Upper lobe of left lung (tissue), 6 donors: ENCODE measurements at regions not wholly inside any gene's neighbourhood (a gene's known extent, or its start where the extent isn't known, plus 50 kb on each side); places are given as distances from the start of the nearest gene placed in this dataset.

Experiments
- ATAC-seq, 2 donors: fragments of 200-7000 bp; cut with Tn5 transposase; one replicate each; pipeline ENCODE4 v1.9.1; 2022; ENCODE audit warnings: mild to moderate bottlenecking in 2 of 2, moderate library complexity in 2 of 2; ENCODE audit not compliant: low FRiP score in 2 of 2
- DNase-seq, 2 donors: peaks; one replicate each; pipeline ENCODE4 v3.0.0-alpha.2; 2019 to 2020
- H3K27ac ChIP-seq, 4 donors: fragments of 200-600 bp; sonication (generic); one replicate each; pipeline ENCODE4 v1.5.1; 2016 to 2019
- H3K27me3 ChIP-seq, 4 donors: fragments of 200-600 bp; sonication (generic); one replicate each; pipeline ENCODE4 v1.5.1; 2017 to 2019
- H3K36me3 ChIP-seq, 4 donors: fragments of 200-600 bp; sonication (generic); one replicate each; pipeline ENCODE4 v1.5.1; 2016 to 2019
- H3K4me1 ChIP-seq, 4 donors: fragments of 200-600 bp; sonication (generic); one replicate each; pipeline ENCODE4 v1.5.1; 2018 to 2019
- H3K4me3 ChIP-seq, 4 donors: fragments of 200-600 bp; sonication (generic); one replicate each; pipeline ENCODE4 v1.5.1; 2017 to 2019; ENCODE audit warnings: mild to moderate bottlenecking in 2 of 4, moderate library complexity in 1 of 4
- H3K9me3 ChIP-seq, 4 donors: fragments of 200-600 bp; sonication (generic); one replicate each; pipeline ENCODE4 v1.5.1; 2018 to 2019
- EP300 ChIP-seq, 4 donors: sonication (generic); formaldehyde crosslinking; IDR thresholded peaks; one replicate each; pipeline ENCODE4 v1.5.1; 2017; ENCODE audit warnings: antibody characterized with exemption in 4 of 4, control low read depth in 2 of 4
- POLR2A ChIP-seq, 4 donors: fragments of 450-650 bp; IDR thresholded peaks; one replicate each; pipeline ENCODE4 v1.5.1; 2016 to 2017; ENCODE audit warnings: antibody characterized with exemption in 4 of 4, mild to moderate bottlenecking in 2 of 4
- POLR2AphosphoS5 ChIP-seq, 2 donors: sonication (generic); formaldehyde crosslinking; IDR thresholded peaks; one replicate each; pipeline ENCODE4 v1.5.1; 2017; ENCODE audit warnings: antibody characterized with exemption in 2 of 2
- WGBS, 2 donors: methylation state at CpG; one replicate each; pipeline ENCODE4 v1.1.5; 2017 to 2018; 5-methylcytosine and 5-hydroxymethylcytosine counted together
- TF ChIP-seq, protein P1 (sequence below), 6 experiments: fragments of 450-650 bp in 4 of 6; fragments of 200-600 bp in 2 of 6; sonication (generic) in 2 of 6; IDR thresholded peaks; one replicate each; pipeline ENCODE4 v1.5.1; 2016 to 2019; ENCODE audit warnings: antibody characterized with exemption in 6 of 6
- donor health status: DM: no; HTN: no; CAD: no; lungs with moderate emphysema.
- donor health status: DM: no; HTN: yes; CAD: no; lungs with severe emphysema.

DNA sequence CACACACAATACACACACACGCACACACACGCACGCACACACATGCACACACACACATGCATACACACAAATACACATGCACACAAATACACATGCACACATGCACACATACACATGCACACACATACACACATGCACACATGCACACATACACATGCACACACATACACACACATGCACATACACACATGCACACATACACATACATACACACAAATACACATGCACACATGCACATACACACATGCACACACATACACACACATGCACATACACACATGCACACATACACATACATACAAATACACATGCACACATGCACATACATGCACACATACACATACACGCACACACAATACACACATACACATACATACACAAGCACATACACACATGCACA lies 175.4 kb upstream of the RREB1 start:
- Histone ChIP-seq H3K27ac (no peak overlapping the region), H3K4me1 (peaks cover 6 to 25% (median 14%) of the 10 kb centered on the region in 4 donors), H3K36me3 (no peaks in the 10 kb centered on the region), H3K9me3 (no peaks in the 10 kb centered on the region), H3K27me3 (no peaks in the 10 kb centered on the region), H3K4me3 (no peak overlapping the region)
- 22 to 72% methylated on average over 3 to 4 of the region's 4 CpGs for WGBS, 2 donors
- no peak for DNase-seq
- TF ChIP-seq, protein P1, sequence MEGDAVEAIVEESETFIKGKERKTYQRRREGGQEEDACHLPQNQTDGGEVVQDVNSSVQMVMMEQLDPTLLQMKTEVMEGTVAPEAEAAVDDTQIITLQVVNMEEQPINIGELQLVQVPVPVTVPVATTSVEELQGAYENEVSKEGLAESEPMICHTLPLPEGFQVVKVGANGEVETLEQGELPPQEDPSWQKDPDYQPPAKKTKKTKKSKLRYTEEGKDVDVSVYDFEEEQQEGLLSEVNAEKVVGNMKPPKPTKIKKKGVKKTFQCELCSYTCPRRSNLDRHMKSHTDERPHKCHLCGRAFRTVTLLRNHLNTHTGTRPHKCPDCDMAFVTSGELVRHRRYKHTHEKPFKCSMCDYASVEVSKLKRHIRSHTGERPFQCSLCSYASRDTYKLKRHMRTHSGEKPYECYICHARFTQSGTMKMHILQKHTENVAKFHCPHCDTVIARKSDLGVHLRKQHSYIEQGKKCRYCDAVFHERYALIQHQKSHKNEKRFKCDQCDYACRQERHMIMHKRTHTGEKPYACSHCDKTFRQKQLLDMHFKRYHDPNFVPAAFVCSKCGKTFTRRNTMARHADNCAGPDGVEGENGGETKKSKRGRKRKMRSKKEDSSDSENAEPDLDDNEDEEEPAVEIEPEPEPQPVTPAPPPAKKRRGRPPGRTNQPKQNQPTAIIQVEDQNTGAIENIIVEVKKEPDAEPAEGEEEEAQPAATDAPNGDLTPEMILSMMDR (IDR thresholded peaks at IDR 0.05), result no peak
- TF ChIP-seq EP300 (IDR thresholded peaks at IDR 0.05) (no peak), POLR2A (IDR thresholded peaks at IDR 0.05) (no peak), POLR2AphosphoS5 (IDR thresholded peaks at IDR 0.05) (no peak)
- no peak for ATAC-seq

DNA sequence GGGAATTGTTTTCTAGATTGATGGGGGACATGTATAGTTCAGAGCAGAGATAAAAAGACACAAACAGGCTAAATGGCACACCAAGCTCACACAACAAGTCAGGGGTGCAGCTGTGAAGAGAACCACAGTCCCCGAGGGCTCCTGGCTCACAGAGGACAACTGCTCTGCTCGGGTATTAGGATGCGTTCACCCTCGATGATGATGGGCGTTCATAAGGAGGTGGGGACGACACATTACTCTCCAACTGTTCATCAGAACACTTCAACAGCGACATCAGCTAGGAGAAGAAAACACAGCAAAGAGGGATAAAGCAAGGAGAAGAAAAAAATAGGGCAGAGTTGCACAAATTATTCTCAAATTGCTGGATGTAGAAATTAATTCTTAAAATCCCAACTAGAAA lies 174.8 kb upstream of the RREB1 start:
- H3K36me3 ChIP-seq, result no peaks in the 10 kb centered on the region
- no peaks in the 10 kb centered on the region for H3K9me3 ChIP-seq
- 54 to 93% methylated on average over 7 of the region's 7 CpGs for WGBS, 2 donors
- no peak overlapping the region for H3K4me3 ChIP-seq
- TF ChIP-seq EP300 (IDR thresholded peaks at IDR 0.05), result no peak
- no peak for TF ChIP-seq POLR2A (IDR thresholded peaks at IDR 0.05)
- TF ChIP-seq, protein P1 (IDR thresholded peaks at IDR 0.05), result no peak
- TF ChIP-seq POLR2AphosphoS5 (IDR thresholded peaks at IDR 0.05), result no peak
- H3K27ac ChIP-seq, result no peak overlapping the region
- DNase-seq (no peak), ATAC-seq (no peak)
- no peaks in the 10 kb centered on the region for H3K27me3 ChIP-seq
- H3K4me1 ChIP-seq, result peaks cover 0 to 19% (median 10%) of the 10 kb centered on the region in 4 donors

DNA sequence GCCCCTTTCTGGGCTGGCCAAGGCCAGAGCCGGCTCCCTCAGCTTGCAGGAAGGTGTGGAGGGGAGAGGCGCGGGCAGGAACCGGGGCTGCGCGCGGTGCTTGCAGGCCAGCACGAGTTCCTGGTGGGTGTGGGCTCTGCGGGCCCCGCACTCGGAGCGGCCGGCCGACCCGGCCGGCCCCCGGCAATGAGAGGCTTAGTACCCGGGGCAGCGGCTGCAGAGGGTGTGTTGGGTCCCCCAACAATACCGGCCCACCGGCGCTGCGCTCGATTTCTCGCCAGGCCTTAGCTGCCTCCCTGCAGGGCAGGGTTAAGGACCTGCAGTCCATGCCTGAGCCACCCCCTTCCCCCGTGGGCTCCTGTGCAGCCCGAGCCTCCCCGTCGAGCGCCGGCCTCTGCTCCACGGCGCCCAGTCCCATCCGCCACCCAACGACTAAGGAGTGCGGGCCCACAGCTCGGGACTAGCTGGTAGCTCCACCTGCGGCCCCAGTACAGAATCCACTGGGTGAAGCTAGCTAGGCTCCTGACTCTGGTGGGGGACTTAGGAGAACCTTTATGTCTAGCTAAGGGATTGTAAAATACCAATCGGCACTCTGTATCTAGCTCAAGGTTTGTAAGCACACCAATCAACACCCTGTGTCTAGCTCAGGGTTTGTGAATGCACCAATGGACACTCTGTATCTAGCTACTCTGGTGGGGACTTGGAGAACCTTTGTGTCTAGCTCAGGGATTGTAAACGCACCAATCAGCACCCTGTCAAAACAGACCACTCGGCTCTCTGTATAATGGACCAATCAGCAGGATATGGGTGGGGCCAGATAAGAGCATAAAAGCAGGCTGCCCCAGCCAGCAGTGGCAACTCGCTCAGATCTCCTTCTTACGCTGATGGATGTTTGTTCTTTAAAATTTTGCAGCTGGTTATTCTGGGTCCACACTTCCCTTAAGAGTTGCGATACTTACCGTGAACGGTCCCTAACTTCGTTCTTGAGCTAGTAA lies 167.4 kb upstream of the RREB1 start:
- peak in 1 of 2 donors; percentile 85 for DNase-seq
- Histone ChIP-seq H3K4me3 (no peak overlapping the region), H3K27ac (no peak overlapping the region), H3K9me3 (no peaks in the 10 kb centered on the region), H3K4me1 (peaks cover 0 to 5% (median 5%) of the 10 kb centered on the region in 4 donors), H3K36me3 (no peaks in the 10 kb centered on the region), H3K27me3 (no peaks in the 10 kb centered on the region)
- TF ChIP-seq, protein P1 (IDR thresholded peaks at IDR 0.05), result no peak
- no peak for ATAC-seq
- WGBS, 2 donors, result 89 to 90% methylated on average over 43 to 47 of the region's 47 CpGs

DNA sequence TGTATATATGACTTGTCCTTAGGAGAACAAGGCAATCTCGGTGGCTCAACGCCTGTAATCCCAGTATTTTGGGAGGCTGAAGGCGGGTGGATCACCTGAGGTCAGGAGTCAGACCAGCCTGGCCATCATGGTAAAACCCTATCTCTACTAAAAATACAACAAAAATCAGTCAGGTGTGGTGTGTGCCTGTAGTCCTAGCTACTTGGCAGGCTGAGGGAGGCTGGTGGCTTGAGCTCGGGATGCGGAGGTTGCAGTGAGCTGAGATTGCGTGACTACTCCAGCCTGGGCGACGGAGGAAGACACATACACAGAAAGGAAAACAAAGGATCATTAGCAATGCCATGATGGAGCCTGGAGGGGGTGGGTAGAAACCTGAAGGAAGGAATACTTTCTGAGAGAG lies 166.6 kb upstream of the RREB1 start:
- DNase-seq (no peak), ATAC-seq (no peak)
- Histone ChIP-seq H3K4me3 (no peak overlapping the region), H3K36me3 (no peaks in the 10 kb centered on the region), H3K4me1 (peaks cover 0 to 5% (median 5%) of the 10 kb centered on the region in 4 donors), H3K9me3 (no peaks in the 10 kb centered on the region), H3K27ac (no peak overlapping the region), H3K27me3 (no peaks in the 10 kb centered on the region)
- WGBS, 2 donors, result 95 to 97% methylated on average over 8 of the region's 8 CpGs
- TF ChIP-seq POLR2AphosphoS5 (IDR thresholded peaks at IDR 0.05) (no peak), EP300 (IDR thresholded peaks at IDR 0.05) (no peak), POLR2A (IDR thresholded peaks at IDR 0.05) (no peak)
- TF ChIP-seq, protein P1 (IDR thresholded peaks at IDR 0.05), result no peak
